ENCODE measurements at regions not wholly inside any gene's neighbourhood (a gene's known extent, or its start where the extent isn't known, plus 50 kb on each side); places are given as distances from the start of the nearest gene placed in this dataset.
A peak's percentile ranks its signal among the peaks of the same experiment; 100 is the strongest.
"Not testable (repeated sequence)": the region's sequence is repeated elsewhere in the genome, so short reads cannot be mapped to it uniquely, and the experiment has no call there.

DNA sequence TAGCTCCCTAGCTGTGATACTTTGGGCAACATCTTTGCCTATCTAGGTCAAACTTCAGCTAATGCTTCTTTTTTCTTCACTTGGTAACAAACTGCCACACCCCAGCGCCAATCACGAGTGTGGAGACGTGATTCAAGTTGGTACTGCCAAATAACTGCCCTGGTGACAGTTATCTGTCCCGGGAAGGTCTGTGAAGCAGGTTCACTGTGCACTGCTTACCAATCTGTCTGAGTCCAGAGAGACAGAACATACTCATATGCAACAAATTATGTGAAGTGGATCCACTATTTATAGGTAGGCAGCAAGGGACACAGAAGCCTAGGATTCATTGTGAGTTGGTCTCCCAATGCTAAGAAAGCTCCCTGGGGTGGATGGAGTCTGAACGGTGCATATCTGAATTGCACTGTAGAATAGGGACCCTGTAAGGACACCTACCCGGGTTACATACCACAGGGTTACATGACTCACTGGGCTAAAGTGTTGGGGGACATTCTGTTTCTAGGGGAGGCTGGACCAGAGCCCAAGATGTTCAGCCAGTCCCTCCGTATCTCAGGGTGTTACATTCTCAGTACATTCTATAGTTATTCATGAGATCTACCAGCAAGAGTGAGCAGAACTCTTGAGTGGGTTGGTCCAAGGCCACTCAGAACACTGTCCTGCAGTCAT, 95.4 kb upstream of the STC2 start:
- DNase-seq (ENCODE audit: low spot score) = no peak

DNA sequence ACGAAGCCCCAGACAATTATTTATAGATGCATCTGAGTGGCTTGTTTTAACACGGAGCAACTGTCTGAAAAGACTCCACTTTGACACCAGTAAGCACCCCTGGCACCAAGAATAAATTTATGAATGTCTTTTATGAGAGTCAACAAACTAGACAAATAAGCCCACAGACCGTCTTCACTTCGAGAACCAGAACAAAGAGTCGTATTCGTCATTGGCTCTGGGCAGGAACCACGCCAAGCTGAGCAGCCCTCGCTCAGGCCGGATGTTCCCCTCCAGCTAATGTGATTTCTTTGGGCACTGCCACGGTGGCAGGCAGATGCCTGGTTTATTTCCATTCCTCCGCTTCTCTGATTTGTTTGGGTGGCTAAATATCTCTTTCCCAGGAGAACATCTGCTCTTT, 91.9 kb upstream of the STC2 start:
- DNase-seq (ENCODE audit: low spot score) = peak; percentile 23

- DNase-seq (ENCODE audit: low spot score) = no peak
Measured at GRCh38 chr5:173413471-173413982, 85.3 kb upstream of the STC2 start.

- no peak for DNase-seq (ENCODE audit: low spot score)
Measured at GRCh38 chr5:173412566-173412965, 84.4 kb upstream of the STC2 start.

DNA sequence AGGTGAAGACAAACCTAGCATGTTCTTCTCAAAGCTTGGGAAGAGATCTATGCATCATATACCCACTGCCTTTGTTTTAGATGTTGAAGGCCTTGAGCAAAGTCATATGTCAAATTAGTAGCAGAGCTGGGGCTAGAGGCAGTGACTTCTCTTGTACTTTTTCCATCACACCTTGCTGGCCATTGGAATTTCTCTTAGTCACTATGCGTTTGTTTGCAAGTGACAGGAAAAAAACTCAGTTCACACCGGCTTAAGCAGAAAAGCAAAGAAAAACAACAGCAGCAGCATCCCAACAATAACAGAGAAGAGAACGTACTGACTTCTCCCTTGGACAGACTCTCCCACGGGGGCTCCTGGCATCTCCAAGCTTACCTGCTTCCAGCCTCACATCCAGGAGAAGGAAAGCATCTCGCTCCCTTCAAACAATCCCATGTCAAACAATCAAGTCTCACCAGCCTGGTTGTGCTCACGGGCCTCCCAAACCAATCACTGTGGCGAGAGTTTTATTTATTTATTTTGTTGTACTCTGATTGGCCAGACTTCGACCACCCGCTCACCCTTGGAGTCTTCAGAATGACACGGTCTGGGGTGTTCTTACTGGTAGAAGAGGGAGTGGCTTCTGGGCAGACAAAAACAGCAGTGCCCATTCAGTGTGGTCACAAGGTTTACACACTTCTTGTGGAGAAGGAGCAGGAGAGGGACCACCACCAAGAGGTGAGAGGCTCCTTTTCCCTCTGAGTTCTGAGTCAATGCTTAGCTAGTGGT, 83.8 kb upstream of the STC2 start:
- DNase-seq (ENCODE audit: low spot score) = no peak

DNA sequence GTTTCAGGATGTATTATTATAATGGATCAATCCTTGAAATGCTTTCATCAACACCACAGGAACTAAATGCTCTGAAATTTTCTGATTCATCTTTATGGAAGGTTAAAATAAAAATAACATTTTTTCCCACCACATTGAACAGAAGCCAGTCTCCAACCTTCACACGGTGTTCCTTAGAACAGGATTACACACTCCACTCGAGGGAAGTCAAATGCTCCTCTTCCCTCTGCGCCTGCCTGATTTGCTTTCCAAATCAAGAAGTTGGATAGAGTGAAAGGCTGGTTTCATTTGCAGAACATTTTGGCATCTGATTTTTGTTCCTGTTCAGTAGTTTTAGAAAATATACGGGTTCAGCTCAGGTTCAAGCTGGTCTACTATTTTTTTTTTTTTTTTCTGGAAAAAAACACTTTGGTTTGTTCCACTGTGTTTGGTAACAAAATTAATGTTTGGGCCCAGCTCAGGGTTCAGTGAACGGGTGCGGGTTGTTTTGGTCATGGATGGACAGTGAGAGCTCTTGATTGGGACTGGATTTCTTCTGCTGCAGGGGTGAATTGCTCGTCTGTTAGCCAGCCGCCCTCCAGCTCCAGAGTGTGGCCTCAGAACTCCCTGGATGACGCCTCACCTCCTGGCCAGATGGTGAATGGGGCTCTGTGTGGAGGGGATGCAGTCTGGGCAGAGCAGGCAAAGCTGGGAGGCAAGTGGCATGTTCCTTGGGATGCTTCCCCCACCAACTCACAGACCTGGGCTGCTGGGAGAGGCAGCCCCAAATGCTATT, 82.4 kb upstream of the STC2 start:
- DNase-seq (ENCODE audit: low spot score) = no peak

- no peak for DNase-seq (ENCODE audit: low spot score)
Measured at GRCh38 chr5:173408946-173409345, 80.7 kb upstream of the STC2 start.

GRCh38 chr5:173399851-173400250, 71.6 kb upstream of the STC2 start:
- no peak for DNase-seq (ENCODE audit: low spot score)

- DNase-seq (ENCODE audit: low spot score) = no peak
Measured at GRCh38 chr5:173397516-173397915, 69.3 kb upstream of the STC2 start.

DNA sequence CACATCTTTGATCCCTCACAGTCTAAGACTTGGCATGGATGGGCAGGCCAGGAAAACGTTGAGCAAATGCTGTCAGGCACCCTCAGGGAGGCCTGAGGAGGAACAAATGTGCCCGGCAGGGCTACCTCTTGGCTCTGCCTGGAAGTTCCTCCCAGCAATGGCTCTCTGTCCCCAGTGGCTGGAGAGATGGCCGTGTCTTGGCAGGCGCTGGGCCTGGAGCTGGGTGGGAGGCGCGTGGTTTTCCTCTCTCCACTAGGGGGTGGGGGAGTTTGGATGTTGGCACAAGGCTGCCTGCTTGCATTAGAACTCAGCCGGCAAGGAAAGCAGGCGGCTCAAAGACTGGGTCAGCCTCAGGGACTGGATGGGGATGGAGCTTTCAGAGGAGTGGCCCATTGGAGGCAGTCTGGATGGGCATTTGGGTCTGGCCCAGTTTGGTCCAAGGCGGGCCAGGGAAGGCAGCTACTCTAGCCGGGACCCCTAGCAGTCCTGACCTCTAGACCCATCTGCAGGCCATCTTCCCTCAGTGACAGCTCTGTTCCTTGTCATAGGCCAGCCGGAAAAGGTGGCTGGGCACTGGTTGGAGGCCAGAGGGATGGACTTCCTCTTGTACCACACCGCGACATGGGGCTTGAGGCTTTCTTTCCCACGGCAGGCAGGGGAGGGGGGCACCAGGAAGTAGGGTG, 68.2 kb upstream of the STC2 start:
- DNase-seq (ENCODE audit: low spot score) = no peak

GRCh38 chr5:173395933-173396308, 67.7 kb upstream of the STC2 start:
- no peak for DNase-seq (ENCODE audit: low spot score)

DNA sequence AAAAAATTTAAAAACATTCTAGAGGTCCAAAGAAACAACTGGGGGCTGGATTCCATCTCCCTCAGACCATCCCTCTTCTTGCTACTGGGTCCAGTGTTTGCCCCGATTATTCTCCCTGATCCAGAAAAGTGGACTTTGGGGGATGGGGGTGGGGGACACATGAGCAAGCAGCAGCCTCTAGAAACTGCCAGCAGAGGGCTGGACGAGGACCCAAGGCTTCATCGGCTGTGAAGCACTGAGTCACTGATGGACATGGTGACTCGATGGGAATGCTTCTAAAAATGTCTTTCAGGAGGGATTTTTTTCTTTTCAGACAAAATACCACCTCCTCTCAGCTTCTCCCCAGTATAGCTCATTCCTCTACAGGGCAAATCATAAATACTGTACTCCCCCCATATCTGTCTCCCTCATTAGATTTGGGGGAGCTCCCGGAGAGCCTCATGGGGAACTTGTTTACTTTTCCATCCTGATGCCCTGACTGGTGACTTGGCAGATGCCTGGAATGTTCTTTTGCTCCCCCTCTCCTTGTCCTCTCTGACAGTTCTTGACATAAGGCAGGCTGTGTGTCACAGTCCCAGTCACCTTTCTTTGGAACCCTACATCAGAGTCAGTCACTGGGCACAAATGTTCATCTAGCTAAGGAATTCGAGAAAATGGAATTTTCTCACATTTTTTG, 67.2 kb upstream of the STC2 start:
- no peak for DNase-seq (ENCODE audit: low spot score)

- DNase-seq (ENCODE audit: low spot score) = no peak
Measured at GRCh38 chr5:173394701-173395100, 66.5 kb upstream of the STC2 start.

GRCh38 chr5:173392172-173392571, 64.0 kb upstream of the STC2 start:
- no peak for DNase-seq (ENCODE audit: low spot score)

DNA sequence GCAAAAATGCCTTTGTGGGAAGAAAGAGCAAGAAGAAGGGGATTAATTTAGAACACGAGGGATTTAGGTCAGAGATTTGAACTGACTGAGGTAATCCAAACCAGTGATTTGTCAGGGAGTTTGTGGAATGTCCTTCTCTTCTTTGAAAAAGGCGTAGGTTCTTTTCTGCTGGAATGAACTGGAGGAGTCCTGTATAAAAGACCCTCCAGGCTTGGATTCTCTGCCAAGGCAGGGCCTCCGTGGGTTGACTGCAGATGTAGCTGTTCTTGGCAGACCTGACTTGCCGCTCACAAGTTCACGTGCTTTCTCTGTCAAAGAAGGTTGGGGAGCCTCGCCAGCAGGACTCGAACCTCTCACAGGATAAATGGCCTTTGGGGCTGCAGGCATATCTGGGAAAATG, 62.8 kb upstream of the STC2 start:
- no peak for DNase-seq (ENCODE audit: low spot score)

DNA sequence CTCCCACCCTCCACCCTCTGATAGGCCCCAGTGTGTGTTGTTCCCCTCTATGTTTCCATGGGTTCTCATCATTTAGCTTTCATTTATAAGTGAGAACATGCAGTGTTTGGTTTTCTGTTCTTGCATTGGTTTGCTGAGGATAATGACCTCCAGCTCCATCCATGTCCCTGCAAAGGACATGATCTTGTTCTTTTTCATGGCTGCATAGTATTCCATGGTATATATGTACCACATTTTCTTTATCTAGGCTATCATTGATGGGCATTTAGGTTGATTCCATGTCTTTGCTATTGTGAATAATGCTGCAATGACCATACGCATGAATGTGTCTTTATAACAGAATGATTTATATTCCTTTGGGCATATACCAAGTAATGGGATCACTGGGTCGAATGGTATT, 59.1 kb upstream of the STC2 start:
- not testable (repeated sequence) for DNase-seq (ENCODE audit: low spot score)

DNA sequence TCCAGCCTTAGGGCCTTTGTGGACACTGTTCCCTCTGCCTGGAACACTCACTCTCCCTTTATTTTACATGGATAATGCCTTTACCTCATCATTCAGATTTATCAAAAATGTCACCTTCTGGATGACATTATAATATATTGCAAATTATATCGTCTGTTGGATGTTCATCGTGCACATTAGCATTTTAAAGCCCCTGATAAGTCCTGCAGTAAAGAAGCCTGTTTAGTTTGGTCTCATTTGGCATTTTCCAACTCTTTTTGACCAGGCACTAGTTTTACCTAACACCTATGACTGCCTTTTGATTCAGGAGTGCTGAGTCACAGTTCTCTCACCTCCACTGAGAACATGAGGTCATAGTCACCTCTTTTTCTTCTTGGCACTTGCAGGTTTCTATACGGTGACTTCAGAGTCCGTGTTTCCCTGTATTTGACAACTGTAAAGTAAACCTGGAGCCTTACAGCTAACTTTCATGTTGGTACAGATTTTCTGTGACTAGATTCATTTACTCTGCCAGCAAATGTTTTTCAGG, 57.7 kb upstream of the STC2 start:
- no peak for DNase-seq (ENCODE audit: low spot score)

GRCh38 chr5:173383711-173384110, 55.5 kb upstream of the STC2 start:
- DNase-seq (ENCODE audit: low spot score) = no peak

GRCh38 chr5:173378727-173379126, 50.5 kb upstream of the STC2 start:
- no peak for DNase-seq (ENCODE audit: low spot score)

Measured in COLO829 (cell line).